ENCODE measurements at regions not wholly inside any gene's neighbourhood (a gene's known extent, or its start where the extent isn't known, plus 50 kb on each side); places are given as distances from the start of the nearest gene placed in this dataset.
A peak's percentile ranks its signal among the peaks of the same experiment; 100 is the strongest.

- no peak for DNase-seq
These were observed 702.5 kb downstream of the NLGN4X start for GRCh38 chrX:5526191-5526590.

- DNase-seq, result no peak
These were observed 737.7 kb downstream of the NLGN4X start for GRCh38 chrX:5490786-5491563.

GRCh38 chrX:5474282-5474681 lies 754.4 kb downstream of the NLGN4X start:
- DNase-seq, result no peak

- DNase-seq, result no peak
These were observed 770.3 kb downstream of the NLGN4X start for GRCh38 chrX:5458300-5458842.

GRCh38 chrX:5449323-5449722 lies 779.3 kb downstream of the NLGN4X start:
- DNase-seq, result no peak

- peak; percentile 53 for DNase-seq
These were observed 796.8 kb downstream of the NLGN4X start for GRCh38 chrX:5431823-5432222.

GRCh38 chrX:5425119-5425518 lies 803.5 kb downstream of the NLGN4X start:
- DNase-seq, result no peak

- no peak for DNase-seq
These were observed 811.3 kb downstream of the NLGN4X start for GRCh38 chrX:5417381-5417780.

GRCh38 chrX:5415738-5416137 lies 812.9 kb downstream of the NLGN4X start:
- no peak for DNase-seq

GRCh38 chrX:5409106-5409505 lies 819.6 kb downstream of the NLGN4X start:
- DNase-seq, result no peak

GRCh38 chrX:5402461-5402860 lies 826.2 kb downstream of the NLGN4X start:
- DNase-seq, result peak; percentile 57

- no peak for DNase-seq
These were observed 829.3 kb downstream of the NLGN4X start for GRCh38 chrX:5399403-5399802.

GRCh38 chrX:5397409-5397808 lies 831.3 kb downstream of the NLGN4X start:
- DNase-seq, result peak; percentile 60

GRCh38 chrX:5390376-5390775 lies 838.3 kb downstream of the NLGN4X start:
- DNase-seq, result no peak

GRCh38 chrX:5388087-5388486 lies 840.6 kb downstream of the NLGN4X start:
- DNase-seq, result no peak

- no peak for DNase-seq
These were observed 848.2 kb downstream of the NLGN4X start for GRCh38 chrX:5380426-5380825.

- no peak for DNase-seq
These were observed 886.8 kb downstream of the NLGN4X start for GRCh38 chrX:5341902-5342301.

GRCh38 chrX:5337160-5337559 lies 891.5 kb downstream of the NLGN4X start:
- DNase-seq, result no peak

- no peak for DNase-seq
These were observed 904.1 kb downstream of the NLGN4X start for GRCh38 chrX:5324546-5324945.

- no peak for DNase-seq
These were observed 914.5 kb downstream of the NLGN4X start for GRCh38 chrX:5314148-5314547.

GRCh38 chrX:5307416-5307815 lies 921.3 kb downstream of the NLGN4X start:
- no peak for DNase-seq

GRCh38 chrX:5306654-5307121 lies 922.0 kb downstream of the NLGN4X start:
- no peak for DNase-seq

- no peak for DNase-seq
These were observed 923.2 kb downstream of the NLGN4X start for GRCh38 chrX:5305452-5305851.

GRCh38 chrX:5295004-5295403 lies 933.7 kb downstream of the NLGN4X start:
- DNase-seq, result no peak

GRCh38 chrX:5290635-5291034 lies 938.0 kb downstream of the NLGN4X start:
- DNase-seq, result no peak
